Hypothalamus (tissue), 51 donors: ENCODE measurements at regions not wholly inside any gene's neighbourhood (a gene's known extent, or its start where the extent isn't known, plus 50 kb on each side); places are given as distances from the start of the nearest gene placed in this dataset.
"Not testable (repeated sequence)": the region's sequence is repeated elsewhere in the genome, so short reads cannot be mapped to it uniquely, and the experiment has no call there.

Experiments
- DNase-seq, 51 donors: peaks; one replicate each; lab custom pipeline; 2025; lab: John Stamatoyannopoulos, UW

GRCh38 chrX:45447995-45448394, 247.3 kb upstream of the DIPK2B start:
- DNase-seq: no peak

- DNase-seq: no peak
Measured at GRCh38 chrX:45447331-45447730, 246.7 kb upstream of the DIPK2B start.

- no peak for DNase-seq
Measured at GRCh38 chrX:45445745-45446412, 245.2 kb upstream of the DIPK2B start.

- no peak for DNase-seq
Measured at GRCh38 chrX:45437186-45437585, 236.5 kb upstream of the DIPK2B start.

- no peak for DNase-seq
Measured at GRCh38 chrX:45435481-45435880, 234.8 kb upstream of the DIPK2B start.

GRCh38 chrX:45434231-45434630, 233.6 kb upstream of the DIPK2B start:
- DNase-seq: no peak

- DNase-seq: no peak
Measured at GRCh38 chrX:45428831-45429230, 228.2 kb upstream of the DIPK2B start.

GRCh38 chrX:45424326-45424725, 223.7 kb upstream of the DIPK2B start:
- no peak for DNase-seq

- DNase-seq: no peak
Measured at GRCh38 chrX:45422216-45422925, 221.7 kb upstream of the DIPK2B start.

GRCh38 chrX:45421806-45422205, 221.1 kb upstream of the DIPK2B start:
- no peak for DNase-seq

GRCh38 chrX:45404206-45404605, 203.5 kb upstream of the DIPK2B start:
- DNase-seq: no peak

- DNase-seq: no peak
Measured at GRCh38 chrX:45401923-45402322, 201.2 kb upstream of the DIPK2B start.

- not testable (repeated sequence) for DNase-seq
Measured at GRCh38 chrX:45400951-45401725, 200.5 kb upstream of the DIPK2B start.

- DNase-seq: no peak
Measured at GRCh38 chrX:45400027-45400779, 199.5 kb upstream of the DIPK2B start.

GRCh38 chrX:45385757-45386156, 185.1 kb upstream of the DIPK2B start:
- no peak for DNase-seq

- no peak for DNase-seq
Measured at GRCh38 chrX:45381841-45382240, 181.2 kb upstream of the DIPK2B start.

GRCh38 chrX:45381366-45381765, 180.7 kb upstream of the DIPK2B start:
- DNase-seq: no peak

GRCh38 chrX:45379236-45379635, 178.6 kb upstream of the DIPK2B start:
- no peak for DNase-seq

GRCh38 chrX:45372151-45372550, 171.5 kb upstream of the DIPK2B start:
- no peak for DNase-seq

- no peak for DNase-seq
Measured at GRCh38 chrX:45368705-45369104, 168.0 kb upstream of the DIPK2B start.

- DNase-seq: no peak
Measured at GRCh38 chrX:45363596-45363995, 162.9 kb upstream of the DIPK2B start.
